ENCODE measurements at regions not wholly inside any gene's neighbourhood (a gene's known extent, or its start where the extent isn't known, plus 50 kb on each side); places are given as distances from the start of the nearest gene placed in this dataset.

DNA sequence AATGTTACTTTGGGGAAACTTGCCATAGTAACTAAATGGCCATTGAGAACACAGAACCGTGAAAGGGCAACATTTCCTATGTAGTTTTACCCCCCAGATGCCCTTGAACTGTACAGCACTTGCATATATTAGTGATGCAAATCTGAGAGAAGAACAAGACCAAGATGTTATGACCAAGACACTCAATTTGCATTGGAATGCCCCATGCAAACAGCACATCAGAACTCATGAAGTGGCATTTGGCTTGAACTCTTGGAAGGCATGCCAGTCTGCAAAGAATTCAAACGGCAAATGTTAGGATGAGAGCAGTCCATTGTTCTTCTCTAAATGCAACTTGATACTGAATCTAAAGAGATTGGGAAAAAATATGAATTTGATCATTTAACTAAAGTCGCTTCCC lies 139.4 kb upstream of the CXorf66 start:
- TF ChIP-seq EZH2phosphoT487 (IDR thresholded peaks at IDR 0.05; ENCODE audit: borderline replicate concordance): no peak
- TF ChIP-seq YY1 (IDR thresholded peaks at IDR 0.05; ENCODE audit: extremely low read depth, insufficient replicate concordance, low read depth, low read length): no peak
- no peak for TF ChIP-seq FOSL1 (IDR thresholded peaks at IDR 0.05; ENCODE audit: low read depth)
- TF ChIP-seq, protein P1, sequence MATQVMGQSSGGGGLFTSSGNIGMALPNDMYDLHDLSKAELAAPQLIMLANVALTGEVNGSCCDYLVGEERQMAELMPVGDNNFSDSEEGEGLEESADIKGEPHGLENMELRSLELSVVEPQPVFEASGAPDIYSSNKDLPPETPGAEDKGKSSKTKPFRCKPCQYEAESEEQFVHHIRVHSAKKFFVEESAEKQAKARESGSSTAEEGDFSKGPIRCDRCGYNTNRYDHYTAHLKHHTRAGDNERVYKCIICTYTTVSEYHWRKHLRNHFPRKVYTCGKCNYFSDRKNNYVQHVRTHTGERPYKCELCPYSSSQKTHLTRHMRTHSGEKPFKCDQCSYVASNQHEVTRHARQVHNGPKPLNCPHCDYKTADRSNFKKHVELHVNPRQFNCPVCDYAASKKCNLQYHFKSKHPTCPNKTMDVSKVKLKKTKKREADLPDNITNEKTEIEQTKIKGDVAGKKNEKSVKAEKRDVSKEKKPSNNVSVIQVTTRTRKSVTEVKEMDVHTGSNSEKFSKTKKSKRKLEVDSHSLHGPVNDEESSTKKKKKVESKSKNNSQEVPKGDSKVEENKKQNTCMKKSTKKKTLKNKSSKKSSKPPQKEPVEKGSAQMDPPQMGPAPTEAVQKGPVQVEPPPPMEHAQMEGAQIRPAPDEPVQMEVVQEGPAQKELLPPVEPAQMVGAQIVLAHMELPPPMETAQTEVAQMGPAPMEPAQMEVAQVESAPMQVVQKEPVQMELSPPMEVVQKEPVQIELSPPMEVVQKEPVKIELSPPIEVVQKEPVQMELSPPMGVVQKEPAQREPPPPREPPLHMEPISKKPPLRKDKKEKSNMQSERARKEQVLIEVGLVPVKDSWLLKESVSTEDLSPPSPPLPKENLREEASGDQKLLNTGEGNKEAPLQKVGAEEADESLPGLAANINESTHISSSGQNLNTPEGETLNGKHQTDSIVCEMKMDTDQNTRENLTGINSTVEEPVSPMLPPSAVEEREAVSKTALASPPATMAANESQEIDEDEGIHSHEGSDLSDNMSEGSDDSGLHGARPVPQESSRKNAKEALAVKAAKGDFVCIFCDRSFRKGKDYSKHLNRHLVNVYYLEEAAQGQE (IDR thresholded peaks at IDR 0.05; ENCODE audit: low read depth): no peak
- TF ChIP-seq CBX3 (IDR thresholded peaks at IDR 0.05; ENCODE audit: low read depth): no peak
- no peak for TF ChIP-seq EGR1 (IDR thresholded peaks at IDR 0.05; ENCODE audit: low read depth)
- no peak for TF ChIP-seq EZH2 (IDR thresholded peaks at IDR 0.05)
- TF ChIP-seq ZNF274 (IDR thresholded peaks at IDR 0.05; ENCODE audit: low read depth, low read length): no peak
- TF ChIP-seq, protein P2, sequence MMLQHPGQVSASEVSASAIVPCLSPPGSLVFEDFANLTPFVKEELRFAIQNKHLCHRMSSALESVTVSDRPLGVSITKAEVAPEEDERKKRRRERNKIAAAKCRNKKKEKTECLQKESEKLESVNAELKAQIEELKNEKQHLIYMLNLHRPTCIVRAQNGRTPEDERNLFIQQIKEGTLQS (IDR thresholded peaks at IDR 0.05): no peak
- no peak for TF ChIP-seq SIN3A (IDR thresholded peaks at IDR 0.05; ENCODE audit: low read depth)
- no peak for TF ChIP-seq POLR2A (IDR thresholded peaks at IDR 0.05; ENCODE audit: borderline replicate concordance, extremely low read depth, insufficient read depth, insufficient read length)
- TF ChIP-seq, protein P3, sequence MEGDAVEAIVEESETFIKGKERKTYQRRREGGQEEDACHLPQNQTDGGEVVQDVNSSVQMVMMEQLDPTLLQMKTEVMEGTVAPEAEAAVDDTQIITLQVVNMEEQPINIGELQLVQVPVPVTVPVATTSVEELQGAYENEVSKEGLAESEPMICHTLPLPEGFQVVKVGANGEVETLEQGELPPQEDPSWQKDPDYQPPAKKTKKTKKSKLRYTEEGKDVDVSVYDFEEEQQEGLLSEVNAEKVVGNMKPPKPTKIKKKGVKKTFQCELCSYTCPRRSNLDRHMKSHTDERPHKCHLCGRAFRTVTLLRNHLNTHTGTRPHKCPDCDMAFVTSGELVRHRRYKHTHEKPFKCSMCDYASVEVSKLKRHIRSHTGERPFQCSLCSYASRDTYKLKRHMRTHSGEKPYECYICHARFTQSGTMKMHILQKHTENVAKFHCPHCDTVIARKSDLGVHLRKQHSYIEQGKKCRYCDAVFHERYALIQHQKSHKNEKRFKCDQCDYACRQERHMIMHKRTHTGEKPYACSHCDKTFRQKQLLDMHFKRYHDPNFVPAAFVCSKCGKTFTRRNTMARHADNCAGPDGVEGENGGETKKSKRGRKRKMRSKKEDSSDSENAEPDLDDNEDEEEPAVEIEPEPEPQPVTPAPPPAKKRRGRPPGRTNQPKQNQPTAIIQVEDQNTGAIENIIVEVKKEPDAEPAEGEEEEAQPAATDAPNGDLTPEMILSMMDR (IDR thresholded peaks at IDR 0.05 in 2 of 3, conservative IDR thresholded peaks at IDR 0.05 in 1 of 3; ENCODE audit: borderline replicate concordance in 1 of 3, insufficient read depth in 1 of 3, low read depth in 2 of 3, low read length in 2 of 3): no peak
- TF ChIP-seq, protein P4, sequence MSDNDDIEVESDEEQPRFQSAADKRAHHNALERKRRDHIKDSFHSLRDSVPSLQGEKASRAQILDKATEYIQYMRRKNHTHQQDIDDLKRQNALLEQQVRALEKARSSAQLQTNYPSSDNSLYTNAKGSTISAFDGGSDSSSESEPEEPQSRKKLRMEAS (IDR thresholded peaks at IDR 0.05): no peak
- TF ChIP-seq SRF (IDR thresholded peaks at IDR 0.05; ENCODE audit: low read depth): no peak
- no peak for TF ChIP-seq JUND (IDR thresholded peaks at IDR 0.05)
- no peak for TF ChIP-seq RAD21 (IDR thresholded peaks at IDR 0.05; ENCODE audit: low read depth)
- TF ChIP-seq SP1 (IDR thresholded peaks at IDR 0.05; ENCODE audit: low read depth): no peak
- no peak for TF ChIP-seq TCF7L2 (IDR thresholded peaks at IDR 0.05; ENCODE audit: borderline replicate concordance, extremely low read depth, insufficient read depth, insufficient read length)
- intact Hi-C loops (cut with micrococcal nuclease): no loop called here
- Histone ChIP-seq H3K4me1 (ENCODE audit: control insufficient read depth in 1 of 2, insufficient read depth in 2 of 2, low read length in 2 of 2) (no peaks in the 10 kb centered on the region), H3K27ac (ENCODE audit: low read depth, low read length) (no peak overlapping the region), H3K4me2 (ENCODE audit: low read length) (no peak overlapping the region), H3K9me2 (ENCODE audit: insufficient read depth) (no peaks in the 10 kb centered on the region), H2AFZ (ENCODE audit: low read depth, low read length, poor library complexity, severe bottlenecking) (no peak overlapping the region), H4K20me1 (ENCODE audit: insufficient read depth) (no peaks in the 10 kb centered on the region), H3K9me3 (ENCODE audit: control insufficient read depth in 1 of 2, insufficient read depth in 1 of 2, low read depth in 1 of 2, low read length in 2 of 2) (no peaks in the 10 kb centered on the region), H3K4me3 (replicated peaks in 1 of 2; ENCODE audit: low read depth in 1 of 2, low read length in 2 of 2) (no peak overlapping the region), H3K79me2 (ENCODE audit: insufficient read depth, low read length) (no peaks in the 10 kb centered on the region), H3K27me3 (ENCODE audit: insufficient read depth, low read length) (no peaks in the 10 kb centered on the region), H3K36me3 (ENCODE audit: control insufficient read depth in 1 of 2, insufficient read depth in 2 of 2, low read length in 2 of 2) (no peaks in the 10 kb centered on the region), H3K9ac (ENCODE audit: low read length) (no peak overlapping the region)
- CTCF ChIA-PET: no interaction called here
- BruUV-seq (replicated peaks): no TSS peak
- DNase-seq (ENCODE audit: low read depth, low spot score) (no peak), ATAC-seq (no peak)
- RAD21 ChIA-PET (ENCODE audit: low non-redundant PET in 1 of 2, low total read pairs in 2 of 2, uncharacterized antibody in 2 of 2, unreplicated experiment in 2 of 2): no interaction called here
- POLR2A ChIA-PET: no interaction called here

Data from HCT116 (cell line).